SK-N-SH treated with all-trans-retinoic acid at 6 μM for 48 hours (cell line): ENCODE measurements at regions not wholly inside any gene's neighbourhood (a gene's known extent, or its start where the extent isn't known, plus 50 kb on each side); places are given as distances from the start of the nearest gene placed in this dataset.

Source experiments
- ATAC-seq: fragments of 200-7000 bp; cut with Tn5 transposase; 3 replicates; pipeline ENCODE4 v1.9.1; 2020; ENCODE audit warnings: mild to moderate bottlenecking, moderate library complexity
- BACH2 ChIP-seq: fragments of 250-450 bp; sonication (Bioruptor Pico); IDR thresholded peaks from 2 replicates; pipeline ENCODE4 v1.9.0; 2021; ENCODE audit warnings: mild to moderate bottlenecking, borderline replicate concordance
- CSDC2 ChIP-seq: fragments of 250-450 bp; sonication (Bioruptor Pico); IDR thresholded peaks from 2 replicates; pipeline ENCODE4 v1.5.0; 2020; ENCODE audit warnings: mild to moderate bottlenecking, moderate library complexity
- CSRNP3 ChIP-seq: fragments of 250-450 bp; sonication (Bioruptor Pico); IDR thresholded peaks from 2 replicates; pipeline ENCODE4 v1.5.1; 2021; ENCODE audit warnings: mild to moderate bottlenecking, moderate library complexity
- ESRRG ChIP-seq: fragments of 250-450 bp; sonication (Bioruptor Pico); IDR thresholded peaks from 2 replicates; pipeline ENCODE4 v1.6.1; 2021; ENCODE audit warnings: mild to moderate bottlenecking
- GLIS3 ChIP-seq: fragments of 250-450 bp; sonication (Bioruptor Pico); IDR thresholded peaks from 2 replicates; pipeline ENCODE4 v1.5.0; 2020; ENCODE audit warnings: mild to moderate bottlenecking, moderate library complexity
- ISL1 ChIP-seq: fragments of 250-450 bp; sonication (Bioruptor Pico); IDR thresholded peaks from 2 replicates; pipeline ENCODE4 v2.1.2; 2022; ENCODE audit warnings: mild to moderate bottlenecking, moderate library complexity
- OSR1 ChIP-seq: fragments of 250-450 bp; sonication (Bioruptor Pico); IDR thresholded peaks from 2 replicates; pipeline ENCODE4 v1.8.0; 2022; ENCODE audit warnings: moderate library complexity, mild to moderate bottlenecking, inconsistent platforms
- PATZ1 ChIP-seq: fragments of 250-450 bp; sonication (Bioruptor Pico); IDR thresholded peaks from 2 replicates; pipeline ENCODE4 v1.8.0; 2020; ENCODE audit warnings: mild to moderate bottlenecking, moderate library complexity, borderline replicate concordance
- PPARA ChIP-seq: fragments of 250-450 bp; sonication (Bioruptor Pico); IDR thresholded peaks from 2 replicates; pipeline ENCODE4 v1.5.0; 2020; ENCODE audit warnings: mild to moderate bottlenecking, borderline replicate concordance
- RARB ChIP-seq: fragments of 250-450 bp; sonication (Bioruptor Pico); IDR thresholded peaks from 2 replicates; pipeline ENCODE4 v1.8.0; 2021; ENCODE audit warnings: mild to moderate bottlenecking, moderate library complexity
- SNAI2 ChIP-seq: fragments of 250-450 bp; sonication (Bioruptor Pico); IDR thresholded peaks from 2 replicates; pipeline ENCODE4 v1.5.0; 2020; ENCODE audit warnings: mild to moderate bottlenecking, moderate library complexity
- TCF4 ChIP-seq: fragments of 250-450 bp; sonication (Bioruptor Pico); IDR thresholded peaks from 2 replicates; pipeline ENCODE4 v1.8.0; 2021; ENCODE audit warnings: mild to moderate bottlenecking, moderate library complexity, borderline replicate concordance
- TOX ChIP-seq: fragments of 250-450 bp; sonication (Bioruptor Pico); IDR thresholded peaks from 2 replicates; pipeline ENCODE4 v1.8.0; 2021; ENCODE audit warnings: mild to moderate bottlenecking, moderate library complexity, borderline replicate concordance
- TSHZ2 ChIP-seq: fragments of 250-450 bp; sonication (Bioruptor Pico); IDR thresholded peaks from 2 replicates; pipeline ENCODE4 v1.5.0; 2020; ENCODE audit warnings: mild to moderate bottlenecking, moderate library complexity
- ZC3H10 ChIP-seq: fragments of 250-450 bp; sonication (Bioruptor Pico); IDR thresholded peaks from 2 replicates; pipeline ENCODE4 v1.5.1; 2021; ENCODE audit warnings: mild to moderate bottlenecking, moderate library complexity
- ZFP3 ChIP-seq: fragments of 250-450 bp; sonication (Bioruptor Pico); IDR thresholded peaks from 2 replicates; pipeline ENCODE4 v1.5.0; 2020; ENCODE audit warnings: mild to moderate bottlenecking, moderate library complexity
- ZFP30 ChIP-seq: fragments of 450-650 bp; formaldehyde crosslinking; IDR thresholded peaks from 2 replicates; pipeline ENCODE4 v1.5.0; 2022; ENCODE audit warnings: mild to moderate bottlenecking, moderate library complexity
- ZNF565 ChIP-seq: fragments of 450-650 bp; formaldehyde crosslinking; conservative IDR thresholded peaks from 2 replicates; pipeline ENCODE4 v1.5.0; 2020; ENCODE audit warnings: low read depth, mild to moderate bottlenecking, moderate library complexity
- ZNF70 ChIP-seq: fragments of 450-650 bp; formaldehyde crosslinking; IDR thresholded peaks from 2 replicates; pipeline ENCODE4 v1.5.0; 2020; ENCODE audit warnings: mild to moderate bottlenecking, moderate library complexity
- ZNF8 ChIP-seq: fragments of 450-650 bp; formaldehyde crosslinking; IDR thresholded peaks from 2 replicates; pipeline ENCODE4 v1.5.0; 2020; ENCODE audit warnings: mild to moderate bottlenecking, moderate library complexity
- TF ChIP-seq, protein P1 (sequence below): fragments of 250-450 bp; sonication (Bioruptor Pico); IDR thresholded peaks from 2 replicates; pipeline ENCODE4 v1.5.1; 2020; ENCODE audit warnings: low read depth, mild to moderate bottlenecking, moderate library complexity

DNA sequence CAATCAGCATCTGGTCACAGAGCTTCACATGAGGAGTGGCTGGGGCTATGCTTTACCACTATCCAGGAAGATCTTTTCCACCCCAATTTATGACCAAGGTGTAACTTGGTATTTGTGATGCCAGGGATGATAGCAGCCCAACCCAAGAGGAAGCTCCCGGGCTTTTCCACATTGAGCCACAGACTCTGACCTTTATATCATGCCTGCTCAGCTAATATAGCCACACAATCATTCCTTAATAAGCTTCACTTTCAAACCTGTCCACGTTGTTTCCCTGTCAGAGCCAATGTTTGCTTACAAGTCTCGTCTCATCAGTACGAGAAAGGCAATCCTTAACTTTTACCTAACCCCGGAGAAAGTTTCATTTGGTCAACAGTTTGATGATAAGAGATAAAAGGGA is 330.9 kb downstream of the SHQ1 start:
- TF ChIP-seq PATZ1 (no peak), RARB (no peak), ZFP3 (CRISPR knock-in tag) (no peak), TOX (CRISPR knock-in tag) (no peak), ZFP30 (CRISPR knock-in tag) (no peak), ZNF70 (CRISPR knock-in tag) (no peak)
- TF ChIP-seq, all 23 proteins: peak for 0
- no peak for ATAC-seq

DNA sequence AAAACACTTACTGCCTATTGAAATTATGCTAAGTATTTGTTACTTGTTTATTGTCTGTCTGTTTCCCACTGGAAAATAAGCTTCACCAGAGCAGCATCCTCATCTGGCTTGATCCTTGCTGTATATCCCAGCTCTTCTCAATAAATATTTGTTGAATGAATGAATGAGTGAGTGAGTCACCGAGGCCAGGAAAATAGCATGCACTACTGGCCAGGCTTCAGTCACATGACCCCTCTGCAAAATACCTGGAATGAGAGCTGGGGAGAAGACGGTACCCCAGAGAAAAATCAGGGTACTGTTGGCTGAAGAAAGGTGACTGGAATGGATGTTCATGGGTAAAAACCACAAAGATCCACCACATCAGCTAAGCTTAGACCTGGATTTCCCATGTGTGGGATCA is 331.9 kb downstream of the SHQ1 start:
- no peak for TF ChIP-seq ZFP30 (CRISPR knock-in tag)
- ATAC-seq: no peak

- no peak for ATAC-seq
- TF ChIP-seq GLIS3 (CRISPR knock-in tag) (no peak), RARB (no peak), ISL1 (no peak), ZNF8 (CRISPR knock-in tag) (no peak), PATZ1 (no peak), TSHZ2 (CRISPR knock-in tag) (no peak), PPARA (no peak), TCF4 (no peak), OSR1 (CRISPR knock-in tag) (no peak), BACH2 (no peak), ZC3H10 (CRISPR knock-in tag) (no peak), ZNF565 (CRISPR knock-in tag) (no peak)
Observed at GRCh38 chr3:72515941-72516340, 332.3 kb downstream of the SHQ1 start.

GRCh38 chr3:72515281-72515680 is 333.0 kb downstream of the SHQ1 start:
- no peak for TF ChIP-seq TCF4
- no peak for ATAC-seq

DNA sequence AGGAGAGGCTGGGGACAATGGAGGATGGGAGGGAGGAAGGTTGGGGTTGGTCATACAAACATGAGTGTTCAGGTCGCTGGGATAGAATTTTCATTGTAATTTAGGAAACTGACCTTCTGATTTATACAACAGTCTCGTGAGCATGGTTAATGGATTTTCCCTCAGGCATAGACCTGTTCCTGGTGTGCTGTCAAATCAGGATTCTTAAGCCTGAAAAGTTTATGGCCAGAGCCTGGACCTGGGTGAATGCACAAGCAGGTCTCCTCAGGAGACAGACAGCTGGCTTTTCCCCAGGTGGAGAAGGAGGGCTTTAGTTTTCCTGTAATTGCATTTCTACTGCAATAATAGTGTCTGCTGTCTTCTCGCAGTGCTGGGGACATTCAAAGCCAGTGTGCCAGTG is 338.0 kb downstream of the SHQ1 start:
- no peak for ATAC-seq
- no peak for TF ChIP-seq OSR1 (CRISPR knock-in tag)
- no peak for TF ChIP-seq ZNF8 (CRISPR knock-in tag)
- no peak for TF ChIP-seq PPARA

DNA sequence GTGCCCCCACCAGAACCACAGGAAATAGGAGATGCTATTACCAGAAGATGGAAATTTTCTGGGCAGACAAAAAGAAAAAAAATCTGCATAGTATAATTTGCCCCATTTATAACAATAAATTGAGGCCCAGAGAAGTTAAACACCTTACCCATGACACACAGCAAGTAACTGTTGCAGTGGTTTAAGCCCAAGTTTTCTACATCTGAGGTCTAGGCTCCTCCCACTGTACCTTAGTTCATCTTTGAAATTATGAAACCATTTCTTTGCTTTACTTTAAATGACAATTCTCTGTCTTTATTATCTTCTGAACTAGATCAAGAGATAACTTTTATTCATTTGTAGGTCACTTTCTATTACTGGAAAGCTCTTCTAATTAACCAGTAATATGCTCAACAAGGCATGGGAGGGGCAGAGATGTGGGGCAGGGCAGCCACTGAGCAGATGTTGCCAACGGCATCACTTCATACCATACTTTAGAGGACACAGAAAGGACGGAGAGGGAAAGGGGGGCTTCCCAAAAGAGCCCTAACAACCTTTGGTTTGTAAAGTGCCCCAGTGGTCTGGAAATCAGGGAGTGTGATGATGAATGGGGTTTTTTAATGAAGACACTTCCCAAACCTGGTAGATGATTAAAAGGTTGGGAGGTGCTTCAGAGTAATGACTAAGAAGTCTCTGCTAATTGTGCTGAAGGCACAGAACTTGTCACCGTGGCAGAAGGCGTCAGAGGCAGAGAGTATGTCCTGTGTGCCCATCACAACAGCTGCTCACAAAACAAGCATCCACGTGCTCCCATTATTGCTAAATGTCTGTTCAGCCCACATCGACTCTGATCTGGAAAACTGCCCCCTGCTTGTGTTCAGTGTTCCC is 342.5 kb downstream of the SHQ1 start:
- ATAC-seq: no peak
- TF ChIP-seq CSRNP3 (CRISPR knock-in tag): no peak
- no peak for TF ChIP-seq OSR1 (CRISPR knock-in tag)
- no peak for TF ChIP-seq ZC3H10 (CRISPR knock-in tag)
- TF ChIP-seq TOX (CRISPR knock-in tag): no peak
- no peak for TF ChIP-seq ZFP3 (CRISPR knock-in tag)
- no peak for TF ChIP-seq SNAI2 (CRISPR knock-in tag)
- no peak for TF ChIP-seq ZFP30 (CRISPR knock-in tag)
- no peak for TF ChIP-seq RARB
- TF ChIP-seq GLIS3 (CRISPR knock-in tag): no peak
- no peak for TF ChIP-seq ZNF70 (CRISPR knock-in tag)
- no peak for TF ChIP-seq CSDC2 (CRISPR knock-in tag)
- no peak for TF ChIP-seq ZNF565 (CRISPR knock-in tag)
- TF ChIP-seq PATZ1: no peak
- TF ChIP-seq ESRRG (CRISPR knock-in tag): no peak
- TF ChIP-seq PPARA: no peak
- TF ChIP-seq, protein P1, sequence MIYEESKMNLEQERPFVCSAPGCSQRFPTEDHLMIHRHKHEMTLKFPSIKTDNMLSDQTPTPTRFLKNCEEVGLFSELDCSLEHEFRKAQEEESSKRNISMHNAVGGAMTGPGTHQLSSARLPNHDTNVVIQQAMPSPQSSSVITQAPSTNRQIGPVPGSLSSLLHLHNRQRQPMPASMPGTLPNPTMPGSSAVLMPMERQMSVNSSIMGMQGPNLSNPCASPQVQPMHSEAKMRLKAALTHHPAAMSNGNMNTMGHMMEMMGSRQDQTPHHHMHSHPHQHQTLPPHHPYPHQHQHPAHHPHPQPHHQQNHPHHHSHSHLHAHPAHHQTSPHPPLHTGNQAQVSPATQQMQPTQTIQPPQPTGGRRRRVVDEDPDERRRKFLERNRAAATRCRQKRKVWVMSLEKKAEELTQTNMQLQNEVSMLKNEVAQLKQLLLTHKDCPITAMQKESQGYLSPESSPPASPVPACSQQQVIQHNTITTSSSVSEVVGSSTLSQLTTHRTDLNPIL (CRISPR knock-in tag): no peak
